ENCODE measurements at regions not wholly inside any gene's neighbourhood (a gene's known extent, or its start where the extent isn't known, plus 50 kb on each side); places are given as distances from the start of the nearest gene placed in this dataset.
"Not testable (repeated sequence)": the region's sequence is repeated elsewhere in the genome, so short reads cannot be mapped to it uniquely, and the experiment has no call there.

DNA sequence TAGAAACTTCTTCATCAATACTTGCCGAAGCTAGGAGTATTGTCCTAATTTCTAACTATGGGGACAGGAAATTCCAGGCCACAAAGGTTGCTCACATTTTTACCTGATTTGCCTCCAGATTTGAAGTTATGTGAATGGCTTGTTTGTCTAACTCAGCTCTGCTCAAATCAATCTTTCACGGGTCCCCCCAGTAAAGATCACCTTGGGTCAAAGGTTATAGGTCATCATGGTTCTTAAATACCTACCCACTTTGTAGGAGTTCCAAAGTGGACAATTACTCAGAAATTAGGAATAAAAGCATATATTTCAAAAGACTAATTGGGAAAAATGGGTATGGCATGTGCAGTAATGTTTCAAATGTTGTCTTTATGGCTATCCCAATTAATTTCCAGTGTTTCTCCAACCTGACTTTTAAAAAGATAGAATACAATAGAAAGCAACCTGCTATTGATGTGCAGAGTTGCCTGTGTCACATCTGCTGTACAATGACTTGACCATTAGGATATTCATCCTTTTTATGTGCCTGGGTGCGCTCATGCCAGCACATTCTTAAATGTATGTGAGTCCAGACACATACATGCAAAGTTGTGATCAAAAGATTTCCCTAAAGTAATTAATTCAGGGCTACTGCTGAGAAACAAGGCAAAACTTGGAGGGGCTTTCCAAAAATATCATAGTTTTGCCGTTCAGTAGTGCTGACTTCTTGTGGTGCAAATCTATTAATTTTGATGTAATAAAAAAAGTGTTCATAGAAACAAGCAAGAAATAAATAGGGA lies 126.1 kb downstream of the MYCN start:
- DNase-seq (ENCODE audit: extremely low read depth in 1 of 2, low read depth in 1 of 2) = no peak

DNA sequence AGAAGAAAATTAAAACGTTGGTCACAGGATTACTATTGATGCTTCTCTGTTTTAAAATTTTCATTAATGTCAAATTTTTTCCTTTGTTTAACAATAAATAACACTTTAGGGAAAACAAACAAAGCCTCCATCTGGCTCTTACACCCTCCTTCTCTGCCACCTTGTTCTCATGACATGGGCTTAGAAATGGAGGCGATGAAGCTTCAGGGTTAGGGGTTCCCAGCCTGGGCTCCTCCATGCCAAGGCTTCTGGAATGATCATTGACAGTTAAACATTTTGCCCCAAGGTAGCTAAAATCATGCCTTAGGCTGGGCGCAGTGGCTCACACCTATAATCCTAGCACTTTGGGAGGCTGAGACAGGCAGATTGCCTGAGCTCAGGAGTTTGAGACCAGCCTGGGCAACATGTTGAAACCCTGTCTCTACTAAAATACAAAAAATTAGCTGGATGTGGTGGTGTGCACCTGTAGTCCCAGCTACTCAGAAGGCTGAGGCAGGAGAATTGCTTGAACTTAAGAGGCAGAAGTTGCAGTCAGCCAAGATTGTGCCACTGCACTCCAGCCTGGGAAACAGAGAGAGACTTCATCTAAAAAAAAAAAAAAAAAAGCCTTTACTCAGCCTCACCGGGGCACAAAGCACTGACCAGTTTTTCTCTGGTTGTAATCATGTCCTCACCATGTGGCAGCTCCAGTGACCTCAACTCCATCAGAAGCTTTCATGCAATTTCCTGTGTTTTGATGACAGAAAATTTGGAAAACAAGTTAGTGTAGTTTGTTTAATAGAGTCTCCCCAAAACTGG lies 125.1 kb downstream of the MYCN start:
- DNase-seq (ENCODE audit: extremely low read depth in 1 of 2, low read depth in 1 of 2) = not testable (repeated sequence)

DNA sequence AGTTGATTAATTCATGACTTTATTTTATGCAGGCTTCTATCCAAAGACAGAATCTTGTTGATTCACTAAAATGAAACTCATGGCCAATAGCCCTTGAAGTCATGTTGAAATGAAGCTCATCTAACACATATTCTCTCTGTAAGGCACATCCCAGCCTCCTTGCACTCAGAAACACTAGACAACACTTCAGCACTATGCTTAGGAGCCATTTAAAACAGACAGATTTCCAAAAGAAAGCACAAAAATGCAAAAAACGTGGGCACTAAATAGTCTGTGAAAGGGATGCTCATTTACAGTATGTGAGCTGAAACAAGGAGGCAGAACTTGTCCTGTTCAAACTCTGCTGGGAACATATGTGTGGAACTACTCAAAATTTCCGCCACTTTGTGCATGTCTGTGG lies 124.4 kb downstream of the MYCN start:
- no peak for DNase-seq (ENCODE audit: extremely low read depth in 1 of 2, low read depth in 1 of 2)

DNA sequence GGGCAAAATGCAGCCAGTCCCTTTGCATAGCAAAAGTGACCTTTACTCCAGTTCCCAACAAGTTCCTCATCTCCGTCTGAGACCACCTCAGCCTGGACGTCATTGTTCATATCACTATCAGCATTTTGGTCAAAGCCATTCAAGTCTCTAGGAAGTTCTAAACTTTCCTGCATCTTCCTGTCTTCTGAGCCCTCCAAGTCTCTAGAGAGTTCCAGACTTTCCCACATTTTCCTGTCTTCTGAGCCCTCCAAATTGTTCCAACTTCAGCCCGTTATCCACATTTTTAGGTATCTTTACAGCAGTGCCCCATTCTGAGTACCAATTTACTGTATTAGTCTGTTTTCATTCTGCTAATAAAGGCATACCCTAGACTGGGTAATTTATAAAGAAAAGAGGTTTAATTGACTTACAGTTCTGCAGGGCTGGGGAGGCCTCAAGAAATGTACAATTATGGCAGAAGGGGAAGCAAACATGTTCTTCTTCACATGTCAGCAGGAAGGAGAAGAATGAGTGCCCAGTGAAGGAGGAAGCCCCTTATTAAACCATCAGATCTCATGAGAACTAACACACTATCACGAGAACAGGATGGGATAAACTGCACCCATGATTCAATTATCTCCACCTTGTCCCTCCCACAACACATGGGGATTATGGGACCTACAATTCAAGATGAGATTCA lies 123.7 kb downstream of the MYCN start:
- no peak for DNase-seq (ENCODE audit: extremely low read depth in 1 of 2, low read depth in 1 of 2)

DNA sequence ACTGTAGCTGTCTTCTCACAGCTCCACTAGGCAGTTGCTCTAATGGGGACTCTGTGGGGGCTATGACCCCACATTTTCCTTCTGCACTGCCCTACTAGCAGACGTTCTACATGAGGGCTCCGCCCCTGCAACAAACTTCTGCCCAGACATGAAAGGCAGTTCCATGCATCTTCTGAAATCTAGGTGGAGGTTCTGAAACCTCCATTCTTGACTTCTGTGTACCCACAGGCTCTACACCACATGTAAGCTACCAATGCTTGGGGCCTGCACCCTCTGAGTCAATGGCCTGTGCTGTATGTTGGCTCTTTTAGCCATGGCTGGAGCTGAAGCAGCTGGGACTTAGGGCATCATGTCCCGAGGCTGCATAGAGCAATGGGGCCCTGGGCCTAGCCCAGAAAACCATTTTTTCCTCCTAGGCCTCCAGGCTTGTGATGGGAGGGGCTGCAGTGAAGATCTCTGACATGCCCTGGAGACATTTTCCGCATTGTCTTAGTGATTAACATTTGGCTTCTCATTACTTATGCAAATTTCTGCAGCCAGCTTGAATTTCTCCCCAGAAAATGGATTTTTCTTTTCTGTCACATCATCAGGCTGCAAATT lies 123.0 kb downstream of the MYCN start:
- DNase-seq (ENCODE audit: extremely low read depth in 1 of 2, low read depth in 1 of 2) = no peak

DNA sequence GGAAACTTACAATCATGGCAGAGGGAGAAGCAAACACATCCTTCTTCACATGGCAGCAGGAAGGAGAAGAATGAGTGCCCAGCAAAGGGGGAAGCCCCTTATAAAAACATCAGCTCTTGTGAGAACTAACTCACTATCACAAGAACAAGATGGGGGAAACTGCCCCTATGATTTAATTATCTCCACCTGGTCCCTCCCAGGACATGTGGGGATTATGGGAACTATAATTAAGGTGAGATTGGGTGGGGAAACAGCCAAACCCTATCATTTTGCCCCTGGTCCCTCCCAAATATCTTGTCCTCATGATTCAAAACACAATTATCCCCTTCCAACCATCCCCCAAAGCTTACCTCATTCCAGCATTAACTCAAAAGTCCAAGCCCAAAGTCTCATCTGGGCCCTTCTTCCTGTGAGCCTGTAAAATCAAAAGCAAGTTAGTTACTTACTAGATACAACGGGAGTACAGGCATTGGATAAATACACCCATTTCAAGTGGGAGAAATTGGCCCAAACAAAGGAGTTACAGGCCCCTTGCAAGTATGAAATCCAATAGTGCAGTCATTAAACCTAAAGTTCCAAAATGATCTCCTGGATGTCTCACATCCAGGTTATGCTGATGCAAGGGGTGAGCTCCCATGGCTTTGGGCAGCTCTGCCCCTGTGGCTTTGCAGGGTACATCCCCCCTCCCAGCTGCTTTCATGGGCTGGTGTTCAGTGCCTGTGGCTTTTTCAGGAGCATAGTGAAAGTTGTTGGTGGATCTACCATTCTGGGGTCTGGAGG lies 122.3 kb downstream of the MYCN start:
- DNase-seq (ENCODE audit: extremely low read depth in 1 of 2, low read depth in 1 of 2) = no peak

DNA sequence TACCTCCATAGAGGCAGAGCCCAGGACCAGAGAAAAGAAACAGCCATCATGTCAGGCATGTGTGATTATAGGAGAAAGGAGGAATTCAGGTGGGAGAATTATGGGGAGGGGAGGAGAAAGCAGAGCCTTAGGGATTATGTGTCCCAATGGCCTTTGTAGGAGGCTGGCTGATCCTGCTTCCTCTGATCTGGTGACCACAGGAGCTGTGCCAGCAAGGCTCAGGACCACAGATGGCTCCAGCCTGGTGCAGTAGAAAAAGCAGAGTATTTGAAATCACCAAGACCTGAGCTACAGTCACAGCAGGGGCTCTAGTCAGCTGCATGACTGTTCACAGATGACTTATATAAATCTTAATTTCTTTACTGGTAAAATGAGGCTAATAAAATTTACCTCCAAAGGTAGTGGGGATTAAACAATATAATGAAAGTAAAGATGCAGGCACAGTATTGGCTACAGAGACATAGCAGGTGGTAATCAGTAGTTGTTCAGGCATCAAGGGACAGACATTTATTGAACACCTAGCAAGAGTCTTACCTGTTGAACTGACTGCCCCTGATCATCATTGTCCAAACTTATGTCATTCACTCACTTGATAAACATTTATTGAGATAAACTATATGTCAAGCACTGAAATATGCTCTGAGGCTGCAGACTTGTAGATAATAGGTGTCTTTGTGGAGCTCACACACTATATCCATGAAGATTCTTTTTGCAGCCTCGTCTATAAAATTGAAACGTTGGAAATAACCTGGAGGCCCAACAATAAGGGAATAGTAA lies 121.3 kb downstream of the MYCN start:
- DNase-seq (ENCODE audit: extremely low read depth in 1 of 2, low read depth in 1 of 2) = no peak

DNA sequence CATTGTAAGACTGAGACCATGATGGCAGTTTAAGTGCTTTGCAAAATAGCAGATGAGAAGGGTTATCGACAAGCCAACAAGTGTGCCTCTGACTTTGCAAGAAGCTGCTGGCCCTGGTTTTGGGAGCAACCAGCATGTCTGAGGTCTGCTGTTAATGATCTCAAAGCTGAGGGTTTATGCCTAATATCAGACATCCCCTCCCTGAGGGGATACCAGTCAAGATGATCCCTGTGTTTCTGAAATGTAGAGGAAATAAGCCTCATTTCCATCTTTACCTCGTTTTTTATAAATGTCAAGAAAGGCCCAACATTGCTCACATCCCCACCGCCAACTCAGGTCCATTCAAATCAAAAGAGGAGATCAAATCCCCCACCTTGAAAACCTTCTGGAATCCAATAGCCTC lies 120.6 kb downstream of the MYCN start:
- DNase-seq (ENCODE audit: extremely low read depth in 1 of 2, low read depth in 1 of 2) = no peak

DNA sequence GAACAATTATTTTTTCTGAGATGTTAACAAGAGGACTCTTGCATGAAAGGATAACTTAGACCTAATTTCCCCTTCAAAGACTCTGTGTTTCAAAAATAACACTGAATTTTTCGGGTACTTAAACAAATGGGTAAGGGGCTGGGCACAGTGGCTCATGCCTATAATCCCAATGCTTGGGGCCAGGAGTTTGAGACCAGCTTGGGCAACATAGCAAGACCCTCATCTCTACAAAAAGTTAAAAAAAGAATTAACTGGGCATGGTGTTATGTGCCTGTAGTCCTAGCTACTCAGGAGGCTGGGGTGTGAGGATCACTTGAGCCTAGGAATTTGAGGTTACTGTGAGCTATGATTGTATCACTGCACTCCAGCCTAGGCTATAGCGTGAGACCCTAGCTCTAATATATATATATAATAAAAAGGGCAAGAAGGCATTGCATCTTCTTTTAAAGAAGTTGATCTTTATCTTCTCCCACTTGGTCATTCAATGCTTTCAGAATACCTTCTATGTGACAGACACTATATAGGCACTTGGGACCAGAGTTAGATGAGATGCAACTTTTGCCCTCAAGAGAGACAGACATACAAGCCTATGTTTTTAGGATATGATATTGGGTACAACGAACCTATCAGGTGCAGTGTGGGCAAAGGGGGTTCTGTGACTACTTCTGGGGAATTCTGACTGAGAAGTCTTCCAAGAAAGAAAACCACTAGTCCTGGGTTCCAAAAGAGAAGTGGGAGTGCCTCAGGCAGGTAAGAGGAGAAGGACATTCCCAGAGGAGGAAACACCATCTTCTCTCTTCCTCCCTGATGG lies 120.0 kb downstream of the MYCN start:
- DNase-seq (ENCODE audit: extremely low read depth in 1 of 2, low read depth in 1 of 2) = no peak

DNA sequence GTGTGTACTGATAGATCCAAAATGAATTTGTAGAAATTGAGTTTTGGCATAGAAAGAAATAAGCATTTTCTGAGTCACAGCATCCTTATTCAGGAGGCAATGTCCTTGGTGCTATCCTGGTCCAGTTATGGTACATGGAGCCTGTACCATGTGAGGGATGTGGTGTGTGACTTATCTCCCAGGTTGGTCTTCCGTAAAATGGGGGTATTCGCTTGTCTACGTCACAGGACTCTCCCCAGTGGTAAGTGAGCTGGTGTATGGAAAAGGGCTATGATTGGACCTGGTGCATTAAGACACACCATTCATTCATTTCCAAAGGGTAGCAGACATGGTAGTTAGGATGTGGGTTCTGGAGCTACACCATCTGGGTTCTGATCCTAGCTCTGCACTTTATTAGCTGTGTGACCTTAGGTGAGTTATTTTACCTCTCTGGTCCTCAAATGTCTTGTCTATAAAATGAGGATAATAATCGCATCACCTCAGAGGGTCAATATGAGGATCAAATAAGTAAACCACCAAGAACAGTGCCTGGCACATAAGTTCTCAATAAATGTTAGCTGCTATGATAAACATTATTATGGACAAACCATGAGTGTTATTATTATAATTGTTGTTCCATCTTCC lies 119.2 kb downstream of the MYCN start:
- DNase-seq (ENCODE audit: extremely low read depth in 1 of 2, low read depth in 1 of 2) = no peak

DNA sequence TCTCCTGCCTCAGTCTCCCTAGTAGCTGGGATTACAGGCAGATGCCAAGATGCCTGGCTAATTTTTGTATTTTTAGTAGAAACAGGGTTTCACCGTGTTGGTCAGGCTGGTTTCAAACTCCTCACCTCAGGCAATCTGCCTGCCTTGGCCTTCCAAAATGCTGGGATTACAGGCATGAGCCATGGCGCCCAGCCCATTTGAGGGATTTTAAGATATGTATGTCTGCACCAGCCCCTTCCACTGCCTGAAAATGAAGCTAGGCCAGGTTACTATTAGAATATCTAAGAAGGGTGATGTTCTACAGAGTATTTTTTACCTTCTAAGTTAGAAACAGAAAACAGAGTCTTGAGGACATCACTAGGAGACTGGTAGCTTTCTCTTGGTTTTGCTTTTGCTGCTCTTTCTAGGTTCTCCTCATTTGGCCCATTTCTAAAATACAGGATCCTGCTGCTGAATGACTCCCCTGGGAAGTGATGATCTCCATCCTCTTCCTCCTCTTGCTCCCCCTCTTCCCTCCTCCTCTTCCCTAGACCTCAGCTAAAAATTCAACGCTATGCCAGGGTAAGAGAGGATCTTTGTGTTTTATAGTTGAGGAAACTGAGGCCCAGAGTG lies 118.5 kb downstream of the MYCN start:
- DNase-seq (ENCODE audit: extremely low read depth in 1 of 2, low read depth in 1 of 2) = no peak

DNA sequence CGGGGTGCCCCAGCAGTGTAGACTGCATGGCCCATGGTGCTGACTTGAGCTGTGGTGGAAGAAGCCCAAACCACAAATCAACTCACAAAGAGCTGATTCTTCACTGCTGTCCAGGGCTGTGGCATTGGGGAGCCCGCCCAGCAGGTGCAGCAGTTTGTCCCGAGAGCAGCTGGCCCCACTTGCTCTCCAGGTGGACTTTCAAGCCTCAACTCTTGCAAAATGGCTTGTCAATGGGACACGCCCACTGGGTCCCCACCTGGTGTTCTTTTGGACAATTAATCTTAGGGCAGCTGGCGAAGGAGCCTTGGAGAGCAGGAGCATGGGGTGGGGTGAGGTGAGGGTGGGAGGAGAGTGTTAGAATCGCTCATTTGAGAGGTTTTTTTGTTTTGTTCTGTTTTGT lies 117.9 kb downstream of the MYCN start:
- no peak for DNase-seq (ENCODE audit: extremely low read depth in 1 of 2, low read depth in 1 of 2)

DNA sequence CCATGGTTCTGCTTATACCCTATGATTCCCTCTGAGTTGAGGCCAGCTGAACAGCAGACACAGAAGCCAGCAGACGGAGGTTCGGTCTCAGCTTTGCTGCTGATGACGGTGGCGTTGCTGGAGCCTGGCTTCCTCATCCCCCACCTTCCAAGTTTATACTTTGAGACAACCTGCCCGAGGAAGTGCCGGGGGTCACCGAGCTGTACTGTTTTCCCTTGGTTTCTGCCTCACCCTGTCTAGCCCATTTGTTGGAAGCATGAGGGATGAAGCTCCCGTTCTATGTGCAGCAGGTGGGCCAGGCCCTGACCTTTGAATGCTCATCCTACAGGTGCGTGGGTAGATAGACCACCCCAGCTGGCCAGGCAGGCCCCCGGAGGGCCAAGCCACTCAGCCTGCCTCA lies 117.3 kb downstream of the MYCN start:
- DNase-seq (ENCODE audit: extremely low read depth in 1 of 2, low read depth in 1 of 2) = no peak

DNA sequence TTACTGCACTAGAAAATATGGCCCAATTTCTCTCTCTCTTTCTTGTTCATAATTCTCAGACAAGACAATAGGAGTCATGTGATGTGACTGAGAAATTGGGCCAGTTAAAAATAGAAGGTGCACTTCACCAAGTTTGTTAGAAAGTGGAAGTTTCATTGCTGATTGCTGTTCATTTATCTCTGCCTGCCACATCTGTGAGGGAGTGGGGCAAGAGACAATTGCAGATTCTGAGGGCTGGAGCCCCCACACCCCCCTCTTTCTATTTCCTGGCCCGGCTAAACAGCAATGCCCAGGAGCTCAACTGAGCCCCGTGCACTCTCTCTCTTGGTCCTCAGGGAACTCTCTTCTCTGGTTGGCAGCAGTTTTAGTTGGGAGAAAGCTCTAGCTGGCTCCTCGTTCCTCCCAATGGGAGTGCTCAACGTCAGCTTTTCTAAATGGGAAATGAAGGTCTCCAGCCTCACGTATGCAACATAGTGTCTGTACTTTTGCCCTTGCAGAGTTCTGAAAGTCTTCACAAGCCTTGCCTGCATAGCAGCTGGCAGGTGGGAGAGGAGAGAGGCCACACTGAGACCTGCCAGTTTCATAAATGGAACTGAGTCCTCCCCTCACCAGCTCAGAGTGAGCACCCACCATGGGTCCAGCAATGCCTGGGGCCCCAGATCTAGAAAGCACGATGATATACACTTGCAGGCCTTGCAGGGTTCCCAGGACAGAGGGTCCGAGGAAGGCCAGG lies 115.7 kb downstream of the MYCN start:
- no peak for DNase-seq (ENCODE audit: extremely low read depth in 1 of 2, low read depth in 1 of 2)

DNA sequence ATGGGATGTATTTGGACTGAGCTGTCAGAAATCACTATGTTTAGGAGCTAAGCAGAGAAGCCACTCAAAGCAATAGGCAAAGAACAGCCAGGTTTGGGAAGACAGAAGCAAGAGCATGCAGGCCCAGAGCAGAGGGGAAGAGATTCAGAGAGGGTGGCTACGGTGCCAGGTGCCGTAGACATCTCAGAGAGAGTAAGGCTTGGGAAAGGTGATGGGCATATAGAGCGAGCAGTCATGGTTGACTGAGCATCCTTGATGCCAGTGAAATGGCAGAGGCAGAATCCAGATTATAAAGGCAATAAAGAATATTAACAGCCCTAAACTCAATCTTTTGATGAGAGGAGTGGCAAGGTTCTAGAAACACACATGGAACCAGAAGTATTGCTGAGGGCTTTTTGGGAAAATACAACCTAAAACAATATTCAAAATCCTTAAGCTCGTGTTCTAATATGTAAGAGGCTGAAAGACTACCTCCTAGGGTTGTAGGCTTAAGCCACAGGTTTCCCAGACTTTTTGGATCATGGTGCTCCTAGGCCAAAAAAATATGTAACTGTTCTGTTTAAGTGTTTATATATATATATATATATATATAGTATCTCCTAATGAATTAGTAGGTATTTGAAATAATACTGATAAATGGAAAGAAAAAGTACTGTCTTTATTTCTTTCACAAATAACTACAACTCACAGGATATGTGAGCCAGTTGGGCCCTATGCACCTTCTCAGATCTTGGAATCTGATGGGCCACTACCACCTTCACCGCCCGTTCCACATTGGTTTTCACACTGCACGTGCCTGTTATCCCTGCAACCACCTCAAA lies 113.3 kb downstream of the MYCN start:
- DNase-seq (ENCODE audit: extremely low read depth in 1 of 2, low read depth in 1 of 2) = no peak

DNA sequence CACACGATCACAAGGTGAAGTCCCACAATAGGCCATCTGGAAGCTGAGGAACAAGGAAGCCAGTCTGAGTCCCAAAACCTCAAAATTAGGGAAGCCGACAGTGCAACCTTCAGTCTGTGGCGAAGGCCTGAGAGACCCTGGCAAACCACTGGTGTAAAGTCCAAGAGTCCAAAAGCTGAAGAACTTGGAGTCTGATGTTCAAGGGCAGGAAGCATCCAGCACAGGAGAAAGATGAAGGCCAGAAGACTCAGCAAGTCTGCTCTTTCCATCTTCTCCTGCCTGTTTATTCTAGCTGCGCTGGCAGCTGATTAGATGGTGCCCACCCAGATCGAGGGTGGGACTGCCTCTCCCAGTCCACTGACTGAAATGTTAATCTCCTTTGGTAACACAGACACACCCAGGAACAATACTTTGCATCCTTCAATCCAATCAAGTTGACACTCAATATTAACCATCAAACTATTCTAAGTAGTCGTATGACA lies 112.3 kb downstream of the MYCN start:
- not testable (repeated sequence) for DNase-seq (ENCODE audit: extremely low read depth in 1 of 2, low read depth in 1 of 2)

Measured in stimulated activated CD8-positive, alpha-beta memory T cell treated with anti-CD3 and anti-CD28 coated beads, Interleukin-7, amount 100 ng/mL, for 48 hours (primary cell).